A549 (cell line): ENCODE measurements at regions not wholly inside any gene's neighbourhood (a gene's known extent, or its start where the extent isn't known, plus 50 kb on each side); places are given as distances from the start of the nearest gene placed in this dataset.

Source experiments
- ATAC-seq, 2 experiments: fragments of 200-7000 bp in 1 of 2; fragments of >200 bp in 1 of 2; cut with Nextera tagmentation in 1 of 2; cut with Tn5 transposase in 1 of 2; 3 replicates each; pipeline versions ENCODE4 v1.8.0 to v1.9.1; 2018 to 2020; ENCODE audit warnings: mild to moderate bottlenecking in 1 of 2, moderate library complexity in 1 of 2
- CTCF ChIA-PET: fragments of 300-600 bp; sonication (Branson Sonifier 250); formaldehyde crosslinking; extraction: SDS; loops from one replicate; lab custom pipeline; 2021; ENCODE audit warnings: antibody characterized with exemption, inconsistent platforms; lab: Yijun Ruan, JAX
- POLR2A ChIA-PET: fragments of 350-600 bp; formaldehyde crosslinking; extraction: SDS; loops from one replicate; lab custom pipeline; 2021; ENCODE audit warnings: antibody characterized with exemption, inconsistent platforms; lab: Yijun Ruan, JAX
- DNase-seq, 2 experiments: peaks; one replicate each; pipeline versions ENCODE4 v3.0.0 to v3.0.0-alpha.2; 2011 to 2016; ENCODE audit warnings: low read depth in 1 of 2, low spot score in 1 of 2
- FAIRE-seq: peaks from 2 replicates; lab custom pipeline; 2011; peaks lifted over from hg19 to GRCh38; lab: Jason Lieb, UNC
- H3K27ac ChIP-seq, 2 experiments: fragments of >200 bp; sonication (Bioruptor Twin); formaldehyde crosslinking; 3 replicates each; pipeline ENCODE4 v1.5.1; 2016 to 2017
- H3K4me1 ChIP-seq: fragments of >200 bp; sonication (Bioruptor Twin); formaldehyde crosslinking; 3 replicates; pipeline ENCODE4 v1.6.1; 2016
- H3K4me2 ChIP-seq: fragments of >200 bp; sonication (Bioruptor Twin); formaldehyde crosslinking; 3 replicates; pipeline ENCODE4 v1.6.1; 2016
- H3K4me3 ChIP-seq: fragments of >200 bp; sonication (Bioruptor Twin); formaldehyde crosslinking; 3 replicates; pipeline ENCODE4 v1.5.1; 2016
- H3K9me3 ChIP-seq: fragments of >200 bp; sonication (Bioruptor Twin); formaldehyde crosslinking; 3 replicates; pipeline ENCODE4 v1.6.1; 2016
- CBX2 ChIP-seq: fragments of 200-600 bp; sonication (generic); IDR thresholded peaks from 2 replicates; pipeline ENCODE4 v1.6.1; 2016; ENCODE audit warnings: low read depth, mild to moderate bottlenecking, borderline replicate concordance
- CEBPB ChIP-seq, 2 experiments: fragments of >200 bp in 1 of 2; sonication (Bioruptor Twin) in 1 of 2; formaldehyde crosslinking in 1 of 2; IDR thresholded peaks; 2 replicates each; pipeline ENCODE4 v1.6.1; 2012 to 2016
- CHD2 ChIP-seq: fragments of 150-350 bp; IDR thresholded peaks from 2 replicates; pipeline ENCODE4 v1.6.1; 2014; ENCODE audit warnings: low read length; ENCODE audit not compliant: partially characterized antibody
- ESRRA ChIP-seq: fragments of 150-350 bp; IDR thresholded peaks from 2 replicates; pipeline ENCODE4 v1.6.1; 2014; ENCODE audit warnings: mild to moderate bottlenecking, low read length, borderline replicate concordance
- FOXS1 ChIP-seq: fragments of 250-450 bp; sonication (Bioruptor Pico); IDR thresholded peaks from 2 replicates; pipeline ENCODE4 v1.5.0; 2020; ENCODE audit warnings: mild to moderate bottlenecking, moderate library complexity
- GATA3 ChIP-seq: IDR thresholded peaks from 2 replicates; pipeline ENCODE4 v1.6.1; 2012; ENCODE audit warnings: borderline replicate concordance
- HOXA7 ChIP-seq: fragments of 250-450 bp; sonication (Bioruptor Pico); IDR thresholded peaks from 2 replicates; pipeline ENCODE4 v1.5.0; 2020; ENCODE audit warnings: mild to moderate bottlenecking, moderate library complexity
- JUNB ChIP-seq: fragments of >200 bp; sonication (Bioruptor Twin); formaldehyde crosslinking; IDR thresholded peaks from 2 replicates; pipeline ENCODE4 v1.6.1; 2016
- KDM5A ChIP-seq: fragments of 200-600 bp; sonication (generic); IDR thresholded peaks from 2 replicates; pipeline ENCODE4 v1.6.1; 2016; ENCODE audit warnings: antibody characterized with exemption, mild to moderate bottlenecking
- MAFK ChIP-seq: fragments of 450-650 bp; IDR thresholded peaks from 2 replicates; pipeline ENCODE4 v1.6.1; 2014; ENCODE audit not compliant: partially characterized antibody
- MAZ ChIP-seq: fragments of 150-350 bp; IDR thresholded peaks from 2 replicates; pipeline ENCODE4 v1.6.1; 2014; ENCODE audit warnings: antibody characterized with exemption, low read depth, low read length, borderline replicate concordance
- MYC ChIP-seq: IDR thresholded peaks from 2 replicates; pipeline ENCODE4 v1.6.1; 2012; ENCODE audit warnings: mild to moderate bottlenecking, inconsistent platforms, low read length, improper control_type of control experiment, borderline replicate concordance
- NFE2L2 ChIP-seq: fragments of 150-350 bp; conservative IDR thresholded peaks from 2 replicates; pipeline ENCODE4 v1.6.1; 2014; ENCODE audit warnings: low read length
- NPAS2 ChIP-seq: fragments of 250-450 bp; sonication (Bioruptor Pico); IDR thresholded peaks from 2 replicates; pipeline ENCODE4 v1.8.0; 2022; ENCODE audit warnings: mild to moderate bottlenecking, moderate library complexity, borderline replicate concordance
- PHF8 ChIP-seq: fragments of 200-600 bp; sonication (generic); IDR thresholded peaks from 2 replicates; pipeline ENCODE4 v1.6.1; 2016; ENCODE audit warnings: low read depth, mild to moderate bottlenecking, antibody characterized with exemption, moderate library complexity, borderline replicate concordance
- POLR2AphosphoS2 ChIP-seq: conservative IDR thresholded peaks from 2 replicates; pipeline ENCODE4 v1.6.1; 2012; ENCODE audit warnings: low read length, improper control_type of control experiment, inconsistent platforms
- RFX5 ChIP-seq: fragments of 450-650 bp; IDR thresholded peaks from 2 replicates; pipeline ENCODE4 v1.7.1; 2014; ENCODE audit warnings: antibody characterized with exemption, mild to moderate bottlenecking, moderate library complexity
- SMC3 ChIP-seq: fragments of >200 bp; sonication (Bioruptor Twin); formaldehyde crosslinking; IDR thresholded peaks from 3 replicates; pipeline ENCODE4 v1.6.1; 2018; ENCODE audit warnings: inconsistent platforms
- TFCP2L1 ChIP-seq: fragments of 250-450 bp; sonication (Bioruptor Pico); IDR thresholded peaks from 2 replicates; pipeline ENCODE4 v1.5.0; 2021; ENCODE audit warnings: mild to moderate bottlenecking
- ZC3H11A ChIP-seq: fragments of 450-650 bp; IDR thresholded peaks from 2 replicates; pipeline ENCODE4 v1.6.1; 2014; ENCODE audit warnings: antibody characterized with exemption, mild to moderate bottlenecking
- ZFP36 ChIP-seq: fragments of 450-650 bp; IDR thresholded peaks from 2 replicates; pipeline ENCODE4 v1.6.1; 2014; ENCODE audit warnings: borderline replicate concordance; ENCODE audit not compliant: partially characterized antibody
- ZSCAN20 ChIP-seq: fragments of 250-450 bp; sonication (Bioruptor Pico); IDR thresholded peaks from 2 replicates; pipeline ENCODE4 v1.8.0; 2022; ENCODE audit warnings: mild to moderate bottlenecking, moderate library complexity
- WGBS: methylation state at CpG from one replicate; pipeline ENCODE4 v1.1.6; 2017; ENCODE audit errors: missing lambda C conversion rate; 5-methylcytosine and 5-hydroxymethylcytosine counted together
- TF ChIP-seq, protein P1 (sequence below): fragments of >200 bp; sonication (Bioruptor Twin); formaldehyde crosslinking; IDR thresholded peaks from 2 replicates; pipeline ENCODE4 v1.6.1; 2016
- TF ChIP-seq, protein P2 (sequence below): fragments of 450-650 bp; IDR thresholded peaks from 2 replicates; pipeline ENCODE4 v1.6.1; 2014; ENCODE audit warnings: antibody characterized with exemption
- TF ChIP-seq, protein P3 (sequence below): IDR thresholded peaks from 2 replicates; pipeline ENCODE4 v1.6.1; 2012
- TF ChIP-seq, protein P4 (sequence below): fragments of >200 bp; sonication (Bioruptor Twin); formaldehyde crosslinking; IDR thresholded peaks from 3 replicates; pipeline ENCODE4 v1.5.1; 2016
- TF ChIP-seq, protein P5 (sequence below): fragments of >200 bp; sonication (Bioruptor Twin); formaldehyde crosslinking; IDR thresholded peaks from 3 replicates; pipeline ENCODE4 v1.6.1; 2016
- TF ChIP-seq, protein P6 (sequence below): fragments of 250-450 bp; sonication (Bioruptor Pico); IDR thresholded peaks from 2 replicates; pipeline ENCODE4 v1.5.0; 2020; ENCODE audit warnings: low read depth, mild to moderate bottlenecking, moderate library complexity

DNA sequence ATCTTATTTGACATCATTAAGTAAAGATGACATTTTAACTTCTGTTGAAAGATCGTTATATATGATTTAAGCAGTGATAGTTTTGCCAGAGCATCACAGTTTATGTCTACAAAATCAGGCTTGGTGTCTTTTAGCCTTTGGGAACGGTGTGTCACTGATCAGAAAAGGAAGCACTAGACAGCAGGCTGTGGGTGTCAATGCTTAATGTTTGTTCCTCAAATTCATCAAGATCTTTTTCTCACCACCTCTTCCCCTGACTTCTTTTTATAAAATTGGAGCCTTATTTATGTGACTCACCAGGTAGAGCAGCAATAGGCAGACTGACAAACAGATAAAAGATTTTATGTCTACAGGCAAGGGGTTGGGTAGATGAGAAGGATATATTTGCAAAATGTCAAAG, 1558.5 kb downstream of the EFNB2 start:
- Histone ChIP-seq H3K9me3 (no peaks in the 10 kb centered on the region), H3K4me1 (no peaks in the 10 kb centered on the region), H3K27ac (no peak overlapping the region), H3K4me3 (no peak overlapping the region), H3K4me2 (no peak overlapping the region)
- TF ChIP-seq FOXS1 (no peak), JUNB (no peak), HOXA7 (no peak), ZSCAN20 (no peak), TFCP2L1 (CRISPR knock-in tag) (no peak), SMC3 (no peak), MAZ (no peak), KDM5A (no peak), PHF8 (no peak), ESRRA (no peak), CHD2 (no peak), ZFP36 (no peak)
- TF ChIP-seq, protein P1, sequence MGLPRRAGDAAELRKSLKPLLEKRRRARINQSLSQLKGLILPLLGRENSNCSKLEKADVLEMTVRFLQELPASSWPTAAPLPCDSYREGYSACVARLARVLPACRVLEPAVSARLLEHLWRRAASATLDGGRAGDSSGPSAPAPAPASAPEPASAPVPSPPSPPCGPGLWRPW = no peak
- TF ChIP-seq, protein P2, sequence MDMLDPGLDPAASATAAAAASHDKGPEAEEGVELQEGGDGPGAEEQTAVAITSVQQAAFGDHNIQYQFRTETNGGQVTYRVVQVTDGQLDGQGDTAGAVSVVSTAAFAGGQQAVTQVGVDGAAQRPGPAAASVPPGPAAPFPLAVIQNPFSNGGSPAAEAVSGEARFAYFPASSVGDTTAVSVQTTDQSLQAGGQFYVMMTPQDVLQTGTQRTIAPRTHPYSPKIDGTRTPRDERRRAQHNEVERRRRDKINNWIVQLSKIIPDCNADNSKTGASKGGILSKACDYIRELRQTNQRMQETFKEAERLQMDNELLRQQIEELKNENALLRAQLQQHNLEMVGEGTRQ = no peak
- WGBS = 0% methylated on average over 2 of the region's 2 CpGs
- FAIRE-seq (no peak), DNase-seq (no peak), ATAC-seq (no peak)
- ChIA-PET POLR2A (no interaction called here), CTCF (no interaction called here)

DNA sequence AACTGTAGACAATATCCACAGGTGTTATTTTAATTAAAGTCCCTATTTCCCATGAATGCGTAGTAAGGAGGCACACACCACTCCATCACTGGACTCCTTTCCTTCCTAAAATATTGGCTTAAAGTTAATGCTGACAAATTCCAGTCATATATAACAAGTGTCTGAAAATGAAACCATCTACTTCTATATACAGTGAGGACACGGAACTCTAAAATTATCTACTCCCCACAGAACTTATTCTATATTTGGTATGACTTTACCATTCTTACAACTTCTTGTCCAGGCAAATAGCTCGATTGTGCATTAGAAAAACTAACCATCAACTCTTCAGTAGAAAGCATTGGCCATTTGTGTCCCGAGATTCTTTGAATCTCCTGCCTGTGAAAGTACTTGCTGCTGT, 1560.2 kb downstream of the EFNB2 start:
- ATAC-seq = no peak
- CTCF ChIA-PET = no interaction called here
- POLR2A ChIA-PET = no interaction called here

More for the DNA sequence above, 1560.2 kb downstream of the EFNB2 start:
- no peak overlapping the region for H3K4me2 ChIP-seq
- 25% methylated on average over 4 of the region's 4 CpGs for WGBS
- TF ChIP-seq GATA3 (no peak), RFX5 (no peak), FOXS1 (no peak), NFE2L2 (no peak), MAFK (no peak), ZC3H11A (no peak), MYC (no peak), NPAS2 (CRISPR knock-in tag) (no peak), CBX2 (no peak), POLR2AphosphoS2 (no peak), SMC3 (no peak), CEBPB (IDR thresholded peaks at IDR 0.05) (no peak)
- TF ChIP-seq, protein P3, sequence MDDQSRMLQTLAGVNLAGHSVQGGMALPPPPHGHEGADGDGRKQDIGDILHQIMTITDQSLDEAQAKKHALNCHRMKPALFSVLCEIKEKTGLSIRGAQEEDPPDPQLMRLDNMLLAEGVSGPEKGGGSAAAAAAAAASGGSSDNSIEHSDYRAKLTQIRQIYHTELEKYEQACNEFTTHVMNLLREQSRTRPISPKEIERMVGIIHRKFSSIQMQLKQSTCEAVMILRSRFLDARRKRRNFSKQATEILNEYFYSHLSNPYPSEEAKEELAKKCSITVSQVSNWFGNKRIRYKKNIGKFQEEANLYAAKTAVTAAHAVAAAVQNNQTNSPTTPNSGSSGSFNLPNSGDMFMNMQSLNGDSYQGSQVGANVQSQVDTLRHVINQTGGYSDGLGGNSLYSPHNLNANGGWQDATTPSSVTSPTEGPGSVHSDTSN = no peak
- TF ChIP-seq, protein P1 = no peak
- TF ChIP-seq, protein P4, sequence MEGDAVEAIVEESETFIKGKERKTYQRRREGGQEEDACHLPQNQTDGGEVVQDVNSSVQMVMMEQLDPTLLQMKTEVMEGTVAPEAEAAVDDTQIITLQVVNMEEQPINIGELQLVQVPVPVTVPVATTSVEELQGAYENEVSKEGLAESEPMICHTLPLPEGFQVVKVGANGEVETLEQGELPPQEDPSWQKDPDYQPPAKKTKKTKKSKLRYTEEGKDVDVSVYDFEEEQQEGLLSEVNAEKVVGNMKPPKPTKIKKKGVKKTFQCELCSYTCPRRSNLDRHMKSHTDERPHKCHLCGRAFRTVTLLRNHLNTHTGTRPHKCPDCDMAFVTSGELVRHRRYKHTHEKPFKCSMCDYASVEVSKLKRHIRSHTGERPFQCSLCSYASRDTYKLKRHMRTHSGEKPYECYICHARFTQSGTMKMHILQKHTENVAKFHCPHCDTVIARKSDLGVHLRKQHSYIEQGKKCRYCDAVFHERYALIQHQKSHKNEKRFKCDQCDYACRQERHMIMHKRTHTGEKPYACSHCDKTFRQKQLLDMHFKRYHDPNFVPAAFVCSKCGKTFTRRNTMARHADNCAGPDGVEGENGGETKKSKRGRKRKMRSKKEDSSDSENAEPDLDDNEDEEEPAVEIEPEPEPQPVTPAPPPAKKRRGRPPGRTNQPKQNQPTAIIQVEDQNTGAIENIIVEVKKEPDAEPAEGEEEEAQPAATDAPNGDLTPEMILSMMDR = no peak
- TF ChIP-seq, protein P2 = no peak
- TF ChIP-seq, protein P5, sequence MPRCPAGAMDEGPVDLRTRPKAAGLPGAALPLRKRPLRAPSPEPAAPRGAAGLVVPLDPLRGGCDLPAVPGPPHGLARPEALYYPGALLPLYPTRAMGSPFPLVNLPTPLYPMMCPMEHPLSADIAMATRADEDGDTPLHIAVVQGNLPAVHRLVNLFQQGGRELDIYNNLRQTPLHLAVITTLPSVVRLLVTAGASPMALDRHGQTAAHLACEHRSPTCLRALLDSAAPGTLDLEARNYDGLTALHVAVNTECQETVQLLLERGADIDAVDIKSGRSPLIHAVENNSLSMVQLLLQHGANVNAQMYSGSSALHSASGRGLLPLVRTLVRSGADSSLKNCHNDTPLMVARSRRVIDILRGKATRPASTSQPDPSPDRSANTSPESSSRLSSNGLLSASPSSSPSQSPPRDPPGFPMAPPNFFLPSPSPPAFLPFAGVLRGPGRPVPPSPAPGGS = no peak
- TF ChIP-seq, protein P6, sequence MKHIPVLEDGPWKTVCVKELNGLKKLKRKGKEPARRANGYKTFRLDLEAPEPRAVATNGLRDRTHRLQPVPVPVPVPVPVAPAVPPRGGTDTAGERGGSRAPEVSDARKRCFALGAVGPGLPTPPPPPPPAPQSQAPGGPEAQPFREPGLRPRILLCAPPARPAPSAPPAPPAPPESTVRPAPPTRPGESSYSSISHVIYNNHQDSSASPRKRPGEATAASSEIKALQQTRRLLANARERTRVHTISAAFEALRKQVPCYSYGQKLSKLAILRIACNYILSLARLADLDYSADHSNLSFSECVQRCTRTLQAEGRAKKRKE (CRISPR knock-in tag) = no peak
- TF ChIP-seq, all 56 proteins: peak for 0
- Histone ChIP-seq H3K4me1 (no peaks in the 10 kb centered on the region), H3K27ac (no peak overlapping the region), H3K4me3 (no peak overlapping the region), H3K9me3 (no peaks in the 10 kb centered on the region)
- FAIRE-seq = no peak
- no peak for DNase-seq
